CD4-positive, alpha-beta T cell treated with Interferon alpha-2 for 1 hour (primary cell): ENCODE measurements at regions not wholly inside any gene's neighbourhood (a gene's known extent, or its start where the extent isn't known, plus 50 kb on each side); places are given as distances from the start of the nearest gene placed in this dataset.

ENCODE experiments used
- DNase-seq, 2 donors: peaks; one replicate each; pipeline ENCODE4 v3.0.0-alpha.2; 2020 to 2022

DNA sequence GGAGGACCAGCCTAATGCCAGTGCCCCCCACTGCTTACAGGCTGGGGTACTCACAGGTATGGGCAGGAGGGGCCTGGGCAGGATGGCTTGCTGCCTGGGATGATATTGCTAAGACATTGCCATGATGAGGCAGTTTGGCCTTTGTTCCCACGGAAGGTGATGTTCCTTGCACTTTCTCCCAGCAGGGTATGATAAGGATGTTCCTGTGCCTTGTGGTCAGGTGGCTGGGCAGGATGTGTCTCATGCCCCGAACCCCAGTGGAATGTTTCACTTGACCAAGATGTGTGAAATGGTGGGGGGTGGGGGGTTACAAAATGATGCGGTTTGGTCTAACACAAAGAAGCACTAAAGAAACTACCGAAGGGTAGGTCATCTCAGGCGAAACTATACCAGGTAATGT lies 337.8 kb upstream of the ZFHX3 start:
- DNase-seq = no peak

GRCh38 chr16:73384506-73385089 lies 336.7 kb upstream of the ZFHX3 start:
- no peak for DNase-seq

DNA sequence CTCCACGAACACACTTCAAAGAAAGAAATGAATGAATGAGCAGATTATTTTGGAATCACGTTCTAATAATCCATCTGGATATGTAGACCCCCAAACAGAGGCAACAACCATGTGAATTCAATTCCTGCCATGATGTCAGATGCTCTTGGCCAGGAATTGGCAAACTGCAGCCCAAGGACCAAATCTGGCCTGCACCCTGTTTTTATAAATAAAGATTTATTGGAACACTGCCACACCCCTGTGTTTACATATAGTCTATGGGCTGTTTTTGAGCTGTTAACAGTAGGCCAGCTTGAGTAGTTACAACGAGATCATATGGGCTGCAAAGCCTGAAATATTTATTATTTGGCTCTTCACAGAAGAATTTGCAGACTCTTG lies 336.0 kb upstream of the ZFHX3 start:
- no peak for DNase-seq

DNA sequence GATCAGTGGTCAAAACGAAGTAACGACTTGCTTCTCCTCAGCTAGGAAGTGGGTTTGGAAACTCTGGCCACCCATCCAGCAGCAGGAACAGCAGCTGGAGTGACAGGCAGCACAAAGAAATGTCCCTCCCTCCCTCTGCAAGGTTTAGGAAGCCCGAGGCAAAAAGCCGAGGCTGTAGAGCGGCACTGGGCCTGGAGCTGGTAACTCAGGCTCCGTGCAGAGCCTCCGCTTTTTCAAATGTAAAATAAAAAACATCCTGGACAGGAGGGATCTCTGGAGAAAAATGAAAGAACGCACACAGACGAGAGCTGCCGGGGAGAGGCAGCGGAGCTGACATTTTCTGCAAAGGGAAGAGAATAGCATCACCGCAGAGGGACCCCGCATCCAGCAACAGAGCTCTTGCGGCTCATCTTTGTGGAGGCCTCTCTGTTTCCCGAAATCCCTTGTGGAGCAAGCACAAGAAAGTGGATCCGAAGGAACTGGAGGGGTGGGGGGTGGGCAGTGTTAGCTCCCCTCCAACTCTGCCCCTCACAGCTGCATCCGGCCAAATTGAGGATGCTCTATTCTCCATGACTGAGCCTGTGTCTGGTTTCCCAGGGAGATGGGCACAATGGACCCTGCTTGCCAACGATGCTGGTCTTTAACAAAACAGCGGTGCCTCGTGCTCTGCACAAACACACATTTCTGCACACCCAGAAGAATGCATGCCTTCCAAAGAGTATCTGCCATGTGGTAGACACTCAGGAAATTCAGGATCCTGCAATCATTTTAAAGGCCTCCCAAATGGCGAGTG lies 335.5 kb upstream of the ZFHX3 start:
- no peak for DNase-seq

- DNase-seq = no peak
These were observed 330.5 kb upstream of the ZFHX3 start for GRCh38 chr16:73378471-73378870.

- DNase-seq = no peak
These were observed 323.8 kb upstream of the ZFHX3 start for GRCh38 chr16:73371584-73372319.

DNA sequence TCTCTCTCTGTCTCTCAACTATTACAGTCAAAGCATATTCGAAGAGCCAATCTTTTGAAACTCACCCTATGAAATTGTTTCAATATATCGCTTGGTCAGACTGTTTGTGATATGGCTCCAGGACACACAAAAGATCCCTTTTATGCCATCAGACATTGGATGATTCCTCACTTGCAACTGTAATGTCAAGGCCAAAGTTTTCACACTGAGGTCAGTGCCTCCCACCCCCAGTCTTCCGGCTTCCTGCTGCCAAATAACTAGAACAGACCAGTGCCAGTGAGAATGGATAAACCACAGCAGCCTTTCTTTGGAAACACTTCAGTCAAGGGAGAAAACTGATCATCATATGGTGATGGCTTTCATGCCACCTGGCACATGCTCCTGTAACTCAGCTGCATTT lies 321.9 kb upstream of the ZFHX3 start:
- no peak for DNase-seq

DNA sequence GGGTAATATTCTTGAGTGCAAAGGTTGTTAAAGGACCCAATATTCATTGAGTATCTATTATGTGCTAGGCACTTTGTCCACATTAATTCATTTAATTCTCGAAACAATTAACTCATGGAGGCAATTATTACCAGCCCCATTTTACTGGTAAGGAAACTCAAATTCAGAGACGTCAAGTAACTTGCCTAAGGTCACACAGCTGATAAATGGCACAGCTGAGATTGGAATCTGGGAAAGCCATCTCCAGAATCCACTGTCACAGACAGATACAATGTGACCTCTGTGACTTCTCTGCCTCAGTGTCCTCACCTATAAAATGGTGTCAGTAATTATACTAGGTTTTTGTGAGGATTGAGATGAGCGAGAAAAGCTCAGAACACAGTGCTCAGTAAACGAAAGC lies 320.8 kb upstream of the ZFHX3 start:
- DNase-seq = no peak

DNA sequence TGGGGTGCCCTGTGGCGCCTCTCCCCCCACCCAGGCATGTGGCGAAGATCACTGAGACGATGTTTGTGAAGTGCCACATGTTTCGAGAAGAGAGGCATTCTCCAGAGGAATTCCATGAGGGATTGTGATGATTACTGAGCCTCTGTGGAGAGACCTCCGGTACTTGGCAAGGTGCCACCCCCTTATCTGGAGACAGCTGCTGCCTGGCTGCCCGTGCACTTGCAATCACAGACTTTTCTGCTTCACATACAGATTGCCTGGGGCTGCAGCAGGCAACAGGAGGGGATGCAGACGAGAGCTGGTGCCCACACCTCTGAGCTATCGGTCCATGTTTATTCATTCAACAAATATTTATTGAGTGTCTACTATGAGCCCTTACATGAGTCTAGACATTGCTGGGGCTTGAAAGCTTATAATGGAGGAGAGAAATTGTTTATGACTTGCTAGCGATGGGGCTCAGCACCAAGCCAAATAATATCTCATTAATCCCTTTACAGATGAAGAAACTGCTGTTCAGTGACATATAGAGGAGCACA lies 317.2 kb upstream of the ZFHX3 start:
- no peak for DNase-seq

- DNase-seq = no peak
These were observed 316.5 kb upstream of the ZFHX3 start for GRCh38 chr16:73364413-73364812.

- DNase-seq = no peak
These were observed 313.1 kb upstream of the ZFHX3 start for GRCh38 chr16:73361061-73361460.

GRCh38 chr16:73356401-73357079 lies 308.6 kb upstream of the ZFHX3 start:
- DNase-seq = no peak

DNA sequence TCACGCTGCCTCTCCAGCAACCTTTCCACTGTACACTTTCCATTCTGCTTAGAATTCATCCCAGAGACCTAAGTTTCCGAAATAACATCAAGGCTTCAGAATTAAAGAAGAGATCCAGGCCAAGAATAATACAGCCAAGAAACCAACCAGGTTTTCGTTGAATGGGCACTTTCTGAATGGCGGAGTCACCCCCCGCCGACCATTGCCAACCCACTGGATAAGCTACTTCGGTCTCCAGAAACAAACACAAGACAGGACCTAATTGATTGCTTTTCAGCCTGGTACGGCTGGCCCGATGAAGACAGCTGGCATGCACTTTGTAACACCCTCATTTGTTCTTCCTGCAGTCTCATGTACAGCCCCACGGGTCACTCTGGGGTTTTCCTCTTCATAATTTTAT lies 308.1 kb upstream of the ZFHX3 start:
- no peak for DNase-seq

GRCh38 chr16:73354434-73354833 lies 306.5 kb upstream of the ZFHX3 start:
- DNase-seq = no peak

DNA sequence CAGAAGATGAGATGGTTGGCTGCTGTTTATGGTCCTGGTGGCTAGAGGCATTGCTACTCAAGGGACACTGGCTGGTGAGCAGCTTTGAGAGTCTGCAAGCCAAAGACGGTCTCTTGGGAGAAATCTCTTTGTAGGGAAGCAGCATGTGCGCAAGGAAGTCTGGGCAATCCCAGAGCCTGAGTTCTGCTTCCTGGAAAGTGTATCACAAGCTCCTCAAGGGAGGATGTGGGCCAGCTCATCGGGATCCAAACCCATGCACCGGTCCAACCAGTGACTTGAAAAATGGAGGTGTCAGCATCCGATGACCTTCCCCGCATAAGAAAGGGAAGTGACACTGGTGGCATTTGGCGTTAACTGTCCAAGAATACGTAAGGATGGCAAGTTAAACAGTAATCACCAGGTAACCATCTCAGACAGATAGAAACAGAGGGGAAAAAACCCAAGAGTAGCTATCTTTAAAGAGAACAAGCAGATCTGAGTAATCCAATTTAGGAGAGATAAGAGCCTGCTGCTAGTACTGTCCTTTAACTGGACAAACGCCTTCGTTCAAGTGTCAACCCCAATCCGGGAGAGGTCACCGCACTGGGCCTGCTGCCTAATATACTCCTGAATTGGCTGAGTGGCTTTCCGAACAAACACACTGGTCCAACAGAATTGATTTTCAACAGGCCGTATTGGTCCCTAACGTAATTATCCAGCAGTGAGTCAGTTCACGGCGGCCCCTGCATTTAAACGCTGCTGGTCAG lies 303.0 kb upstream of the ZFHX3 start:
- DNase-seq = no peak

DNA sequence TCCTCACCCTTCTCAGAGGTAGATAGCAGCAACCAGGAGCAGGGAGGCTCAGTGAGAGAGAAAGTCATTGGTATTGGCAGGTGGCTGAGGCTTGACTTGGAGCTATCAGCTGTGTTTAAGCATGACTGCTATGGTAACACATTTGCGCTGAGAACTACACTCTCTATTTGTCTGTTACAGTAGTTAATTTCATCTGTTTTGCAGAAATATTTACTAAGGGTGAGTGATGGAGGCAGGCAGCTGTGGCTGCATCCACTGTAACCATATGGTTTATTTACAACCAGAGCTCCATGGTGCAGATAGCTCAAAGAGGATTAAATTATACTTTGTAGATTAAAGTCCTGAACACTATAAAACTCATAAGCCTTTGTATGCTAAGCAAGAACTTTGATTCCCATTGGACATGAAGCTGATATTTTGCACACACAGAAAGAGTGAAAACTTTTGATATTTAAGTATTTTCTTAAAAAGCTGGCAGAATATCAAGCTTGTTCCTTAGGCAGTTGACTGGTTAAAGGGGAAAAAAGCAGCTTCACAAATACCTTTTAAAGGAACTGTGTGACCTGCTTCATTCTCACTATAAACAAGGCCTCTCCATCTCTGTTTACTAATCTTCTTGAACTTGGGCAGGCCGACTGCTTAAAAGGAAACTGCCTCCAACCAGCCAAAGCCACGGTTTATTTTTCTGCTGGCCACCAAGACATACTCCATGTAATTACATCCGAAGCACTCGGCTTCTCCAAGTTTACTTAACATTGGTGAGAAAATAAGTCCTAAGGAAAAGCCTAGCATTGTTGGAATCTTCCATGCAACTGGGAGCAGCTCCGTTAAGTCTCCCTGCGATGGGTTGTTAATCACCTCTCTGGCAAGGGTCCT lies 299.8 kb upstream of the ZFHX3 start:
- no peak for DNase-seq

DNA sequence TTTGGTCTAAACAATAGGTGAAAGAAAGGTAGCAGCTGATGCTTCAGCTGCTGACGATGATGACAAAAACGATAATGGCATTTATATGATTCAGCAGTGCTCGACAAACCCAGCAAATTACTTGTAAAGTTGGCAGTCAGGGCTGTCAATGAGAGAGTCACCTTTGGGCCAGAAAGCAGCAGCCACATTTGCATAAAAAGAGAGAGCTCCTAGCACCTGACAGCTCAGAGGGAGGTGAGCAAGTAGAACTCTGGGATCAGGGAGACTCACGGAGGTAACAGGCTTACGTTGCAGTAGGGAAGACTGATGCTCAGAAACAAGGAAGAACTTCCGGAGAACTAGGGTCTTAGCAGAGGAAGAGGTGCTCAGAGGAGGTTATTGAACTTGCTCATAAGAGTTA lies 291.9 kb upstream of the ZFHX3 start:
- DNase-seq = no peak

DNA sequence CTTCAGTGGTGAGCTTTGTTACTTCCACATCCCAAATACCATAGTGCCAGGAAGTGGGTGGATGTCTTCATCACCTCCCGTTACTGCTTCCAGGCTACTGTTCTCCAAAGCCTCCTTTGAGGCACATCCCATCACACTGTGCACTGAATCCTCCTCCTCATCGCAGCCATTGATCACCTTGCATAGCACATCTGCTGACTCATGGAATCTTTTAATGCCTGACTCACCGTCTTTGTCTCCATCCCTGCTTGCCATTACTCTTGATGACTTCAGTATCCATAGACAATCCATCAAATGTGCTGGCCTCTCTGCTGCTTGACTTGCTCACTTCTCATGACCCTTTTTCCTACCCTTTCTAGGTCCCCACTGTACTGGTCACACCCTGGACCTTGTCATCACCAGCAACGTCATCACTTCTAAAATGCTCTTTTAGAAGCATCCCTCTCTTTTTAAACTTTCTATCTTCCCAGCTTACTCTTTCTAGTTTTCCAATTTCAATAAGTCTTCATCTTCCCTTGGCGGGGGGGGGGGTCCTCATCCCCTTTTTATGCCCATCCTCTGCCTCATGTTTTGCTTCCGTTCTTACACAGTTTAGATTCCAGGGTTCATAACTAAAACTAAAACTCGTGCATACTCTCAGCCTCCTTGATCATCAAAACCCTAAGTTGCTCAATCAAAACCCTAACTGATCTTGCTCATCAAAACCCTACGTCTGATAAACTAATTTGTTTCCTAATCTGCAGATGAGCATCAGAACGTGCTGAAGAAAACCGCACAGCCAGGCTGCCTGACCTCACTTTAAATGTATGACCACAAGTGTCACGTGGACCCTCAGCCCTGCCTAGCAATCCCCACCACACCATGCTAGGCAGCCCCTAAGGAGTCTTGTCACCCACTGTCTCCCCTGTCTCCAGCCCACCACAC lies 289.7 kb upstream of the ZFHX3 start:
- no peak for DNase-seq

DNA sequence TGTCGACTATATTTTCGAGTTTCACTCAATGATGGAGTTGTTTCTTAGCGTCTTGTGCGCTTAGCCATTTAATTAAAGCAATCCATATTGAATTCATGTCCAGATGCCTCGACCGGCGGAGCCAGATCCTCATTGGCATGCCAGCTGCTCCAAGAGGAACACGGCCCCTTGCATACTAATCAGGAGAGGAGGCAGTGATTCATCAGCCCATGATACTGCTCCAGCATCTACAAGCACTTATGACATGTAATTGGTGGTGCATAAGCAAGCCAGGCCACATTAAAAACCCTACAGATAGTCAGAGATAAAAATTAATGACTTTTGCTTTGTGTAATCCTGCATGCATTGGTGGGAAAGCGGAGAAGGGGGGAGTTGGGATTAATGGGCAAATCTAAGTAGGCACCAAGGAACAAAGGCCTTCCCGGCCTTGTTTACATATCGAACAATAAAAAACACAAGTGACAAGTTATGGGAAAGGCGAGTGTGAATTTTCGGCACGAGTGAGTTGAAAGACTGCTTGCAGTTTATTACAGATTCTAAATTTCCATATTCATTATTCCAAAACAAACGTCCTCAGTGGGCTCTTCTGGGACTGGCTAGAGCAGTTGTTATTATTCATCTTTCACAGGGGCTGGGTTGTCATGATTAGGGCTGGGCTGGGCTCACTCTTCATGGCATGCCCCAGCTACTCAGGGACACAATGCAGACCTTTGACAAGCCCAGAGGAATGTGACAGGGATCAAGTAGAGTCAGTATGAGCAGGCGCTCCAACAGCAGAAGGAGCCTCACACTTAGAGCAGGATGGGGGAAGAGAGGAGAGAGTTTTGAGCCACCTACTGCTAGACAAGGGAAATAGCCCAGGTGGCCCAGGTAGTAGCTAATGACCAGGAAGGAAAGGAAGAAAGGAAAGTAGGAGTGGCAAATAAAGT lies 281.7 kb upstream of the ZFHX3 start:
- DNase-seq = no peak
